ENCODE measurements at regions not wholly inside any gene's neighbourhood (a gene's known extent, or its start where the extent isn't known, plus 50 kb on each side); places are given as distances from the start of the nearest gene placed in this dataset.

DNA sequence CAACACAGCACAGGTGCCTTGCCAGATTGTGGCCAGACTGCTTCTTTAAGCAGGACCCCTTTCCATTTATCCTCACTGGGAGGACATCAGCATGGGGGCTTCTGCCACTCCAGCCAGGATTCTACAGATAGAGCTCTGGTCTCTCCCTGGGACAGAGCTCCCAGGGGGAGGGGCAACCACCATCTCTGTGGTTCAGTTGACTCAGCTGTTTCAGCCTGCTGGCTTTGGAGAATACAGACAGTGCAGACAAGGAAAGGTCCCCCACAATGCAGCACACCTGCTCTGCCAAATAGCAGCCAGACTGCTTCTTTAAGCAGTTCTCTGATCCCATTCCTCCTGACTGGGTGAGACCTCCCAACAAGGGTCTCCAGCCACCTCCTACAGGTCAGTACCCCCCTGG lies 132.8 kb downstream of the OR2K2 start:
- DNase-seq (ENCODE audit: low spot score) = no peak
- TF ChIP-seq, protein P1, sequence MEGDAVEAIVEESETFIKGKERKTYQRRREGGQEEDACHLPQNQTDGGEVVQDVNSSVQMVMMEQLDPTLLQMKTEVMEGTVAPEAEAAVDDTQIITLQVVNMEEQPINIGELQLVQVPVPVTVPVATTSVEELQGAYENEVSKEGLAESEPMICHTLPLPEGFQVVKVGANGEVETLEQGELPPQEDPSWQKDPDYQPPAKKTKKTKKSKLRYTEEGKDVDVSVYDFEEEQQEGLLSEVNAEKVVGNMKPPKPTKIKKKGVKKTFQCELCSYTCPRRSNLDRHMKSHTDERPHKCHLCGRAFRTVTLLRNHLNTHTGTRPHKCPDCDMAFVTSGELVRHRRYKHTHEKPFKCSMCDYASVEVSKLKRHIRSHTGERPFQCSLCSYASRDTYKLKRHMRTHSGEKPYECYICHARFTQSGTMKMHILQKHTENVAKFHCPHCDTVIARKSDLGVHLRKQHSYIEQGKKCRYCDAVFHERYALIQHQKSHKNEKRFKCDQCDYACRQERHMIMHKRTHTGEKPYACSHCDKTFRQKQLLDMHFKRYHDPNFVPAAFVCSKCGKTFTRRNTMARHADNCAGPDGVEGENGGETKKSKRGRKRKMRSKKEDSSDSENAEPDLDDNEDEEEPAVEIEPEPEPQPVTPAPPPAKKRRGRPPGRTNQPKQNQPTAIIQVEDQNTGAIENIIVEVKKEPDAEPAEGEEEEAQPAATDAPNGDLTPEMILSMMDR (IDR thresholded peaks at IDR 0.05; ENCODE audit: extremely low read depth, insufficient read depth, missing control alignments) = no peak
- in situ Hi-C loops (cut with MboI; ENCODE audit: low pct_unique_long_range_greater_than_20kb, low sequenced_read_pairs, unreplicated experiment) = no loop called here

DNA sequence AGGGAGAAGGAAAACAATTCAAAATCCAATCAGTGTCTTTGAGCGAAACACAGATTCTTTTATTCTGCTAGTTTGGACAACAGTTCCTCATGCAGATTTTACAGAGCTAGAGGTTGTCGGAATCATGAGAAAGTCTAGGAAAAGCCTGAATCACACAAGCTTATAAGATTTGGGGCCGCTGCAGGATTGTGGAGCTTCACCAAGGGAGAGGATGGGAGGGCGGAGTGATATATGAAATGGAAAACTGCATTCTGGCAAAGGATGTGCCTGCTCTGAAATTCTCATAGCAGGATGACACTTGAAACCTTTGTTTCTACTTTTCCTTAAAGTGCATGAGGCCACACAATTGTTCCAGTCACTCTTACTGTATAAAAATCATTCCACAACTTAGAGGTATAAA lies 134.3 kb downstream of the OR2K2 start:
- DNase-seq (ENCODE audit: low spot score) = no peak
- TF ChIP-seq, protein P1 (IDR thresholded peaks at IDR 0.05; ENCODE audit: extremely low read depth, insufficient read depth, missing control alignments) = no peak
- in situ Hi-C loops (cut with MboI; ENCODE audit: low pct_unique_long_range_greater_than_20kb, low sequenced_read_pairs, unreplicated experiment) = no loop called here

DNA sequence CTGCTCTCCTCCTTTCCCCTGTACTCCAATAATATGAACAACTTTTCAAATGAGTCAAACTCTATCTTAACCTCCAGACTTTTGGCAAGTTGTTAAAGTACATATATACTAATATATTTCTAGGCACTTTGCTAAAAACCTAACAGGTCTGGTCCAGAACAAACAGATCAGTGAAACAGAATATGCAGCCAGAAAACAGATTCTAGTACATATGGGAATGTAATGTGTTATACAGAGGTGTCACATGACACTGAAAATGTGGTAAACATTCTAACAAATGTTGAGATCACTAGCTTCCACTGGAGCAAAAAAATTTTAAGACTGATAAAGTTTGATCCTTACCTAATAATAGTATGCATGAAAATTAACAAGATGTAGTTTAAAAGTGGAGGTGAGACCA lies 136.9 kb downstream of the OR2K2 start:
- DNase-seq (ENCODE audit: low spot score) = no peak
- TF ChIP-seq, protein P1 (IDR thresholded peaks at IDR 0.05; ENCODE audit: extremely low read depth, insufficient read depth, missing control alignments) = no peak
- in situ Hi-C loops (cut with MboI; ENCODE audit: low pct_unique_long_range_greater_than_20kb, low sequenced_read_pairs, unreplicated experiment) = no loop called here

DNA sequence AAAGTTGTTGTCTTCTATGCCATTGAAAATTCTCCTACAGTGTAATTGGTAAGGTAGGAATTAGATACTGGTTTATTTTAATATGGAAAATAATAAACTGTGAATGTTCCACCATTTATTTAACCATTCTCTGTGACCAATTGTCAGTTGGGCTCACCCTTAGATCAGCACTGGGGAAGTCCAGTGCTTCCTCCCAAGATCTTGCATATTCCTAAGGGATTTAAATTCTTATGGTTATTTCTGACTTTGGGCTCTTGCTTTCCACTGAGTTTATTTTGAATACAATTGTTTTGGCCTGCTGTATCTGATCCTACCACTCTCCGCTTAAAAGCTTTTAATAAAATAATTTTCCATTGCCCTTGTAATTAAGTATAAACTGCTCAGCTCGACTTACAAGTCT lies 137.4 kb downstream of the OR2K2 start:
- TF ChIP-seq, protein P1 (IDR thresholded peaks at IDR 0.05; ENCODE audit: extremely low read depth, insufficient read depth, missing control alignments) = no peak
- DNase-seq (ENCODE audit: low spot score) = no peak
- in situ Hi-C loops (cut with MboI; ENCODE audit: low pct_unique_long_range_greater_than_20kb, low sequenced_read_pairs, unreplicated experiment) = no loop called here

DNA sequence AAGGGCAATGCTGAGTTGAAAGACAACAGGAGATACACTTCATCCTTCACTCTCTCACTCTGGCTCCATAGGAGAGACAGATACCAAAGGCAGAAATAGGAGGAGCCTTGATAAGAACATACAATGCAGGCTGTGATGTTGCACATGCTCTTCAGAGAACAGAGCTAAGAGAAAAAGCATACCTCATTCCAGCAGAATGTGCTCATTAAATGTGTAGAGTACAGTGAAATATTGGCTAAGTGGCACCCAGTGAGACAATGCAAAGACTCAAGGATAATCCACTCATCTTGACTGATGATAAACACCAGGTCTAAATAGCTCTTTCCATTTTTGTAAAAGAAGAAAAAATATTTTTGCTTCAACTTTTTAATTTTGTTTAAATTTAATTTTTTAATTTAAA lies 139.7 kb downstream of the OR2K2 start:
- TF ChIP-seq, protein P1 (IDR thresholded peaks at IDR 0.05; ENCODE audit: extremely low read depth, insufficient read depth, missing control alignments) = no peak
- DNase-seq (ENCODE audit: low spot score) = no peak
- in situ Hi-C loops (cut with MboI; ENCODE audit: low pct_unique_long_range_greater_than_20kb, low sequenced_read_pairs, unreplicated experiment) = no loop called here

DNA sequence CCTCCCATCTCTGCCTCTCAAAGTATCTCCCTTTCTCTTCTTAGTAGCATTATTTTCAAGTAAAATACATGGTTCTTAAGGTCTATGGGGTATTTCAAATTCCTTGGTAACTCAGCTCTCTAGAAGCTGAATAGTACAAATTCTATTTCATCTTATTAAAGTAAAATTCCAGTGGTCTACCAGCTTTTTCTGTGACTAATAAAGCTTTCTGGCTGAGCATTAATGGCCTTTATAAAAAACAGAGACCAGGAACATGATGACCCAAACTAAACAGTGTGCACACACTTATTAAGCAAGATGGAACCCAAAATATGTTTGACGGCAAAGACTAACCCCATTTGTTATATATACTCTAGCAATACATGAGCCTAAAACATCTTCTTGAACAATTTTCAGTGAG lies 142.6 kb downstream of the OR2K2 start:
- in situ Hi-C loops (cut with MboI; ENCODE audit: low pct_unique_long_range_greater_than_20kb, low sequenced_read_pairs, unreplicated experiment) = no loop called here
- no peak for DNase-seq (ENCODE audit: low spot score)
- TF ChIP-seq, protein P1 (IDR thresholded peaks at IDR 0.05; ENCODE audit: extremely low read depth, insufficient read depth, missing control alignments) = no peak

DNA sequence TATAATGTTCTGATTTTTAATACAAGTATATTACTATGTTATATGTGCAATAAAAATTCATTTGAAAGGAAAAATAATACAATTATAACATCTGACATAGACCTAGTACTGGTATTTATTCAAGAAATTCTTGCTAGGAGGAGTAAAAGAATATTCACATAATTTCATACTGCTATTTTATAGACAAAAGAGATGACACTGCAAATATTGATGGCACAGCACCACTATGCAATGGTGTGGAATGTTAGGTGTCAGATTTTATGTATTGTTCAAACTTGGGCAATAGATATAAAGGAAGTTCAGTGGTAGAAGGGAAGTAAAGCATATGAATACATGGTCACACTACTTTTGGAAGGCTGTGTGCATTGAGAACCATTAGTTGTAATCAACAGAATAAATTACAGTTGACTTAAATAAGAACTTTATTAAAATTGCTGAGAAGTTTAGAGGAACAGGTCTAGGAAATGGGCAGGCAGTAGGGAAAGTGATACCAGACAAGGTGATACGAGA lies 143.9 kb downstream of the OR2K2 start:
- in situ Hi-C loops (cut with MboI; ENCODE audit: low pct_unique_long_range_greater_than_20kb, low sequenced_read_pairs, unreplicated experiment) = no loop called here
- TF ChIP-seq, protein P1 (IDR thresholded peaks at IDR 0.05; ENCODE audit: extremely low read depth, insufficient read depth, missing control alignments) = no peak
- DNase-seq (ENCODE audit: low spot score) = no peak

Measured in GM13977 (cell line).